ENCODE measurements at regions not wholly inside any gene's neighbourhood (a gene's known extent, or its start where the extent isn't known, plus 50 kb on each side); places are given as distances from the start of the nearest gene placed in this dataset.

DNA sequence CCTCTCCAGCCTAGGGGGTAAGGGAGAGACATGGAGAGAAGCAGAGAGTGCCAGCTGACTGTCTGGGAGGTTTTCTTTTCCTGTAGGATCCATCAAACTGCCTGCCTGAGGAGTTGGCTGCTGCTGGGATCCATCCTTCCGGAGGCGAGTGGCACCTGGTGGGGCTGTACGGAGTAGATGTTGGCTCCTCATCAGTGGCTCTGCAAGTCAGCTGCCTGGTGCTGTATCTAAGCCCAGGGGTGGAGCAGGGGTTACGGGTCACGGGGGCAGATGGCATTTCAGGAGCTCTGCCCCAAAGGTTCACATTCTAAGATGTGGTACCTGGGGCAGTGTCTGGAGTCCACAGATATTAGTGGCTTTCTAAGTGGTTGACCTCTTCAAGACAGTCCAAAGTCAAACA, 128.0 kb downstream of the ACTL8 start:
- no peak overlapping the region for H3K4me3 ChIP-seq
- H3K4me1 ChIP-seq, result no peaks in the 10 kb centered on the region
- TF ChIP-seq, protein P1, sequence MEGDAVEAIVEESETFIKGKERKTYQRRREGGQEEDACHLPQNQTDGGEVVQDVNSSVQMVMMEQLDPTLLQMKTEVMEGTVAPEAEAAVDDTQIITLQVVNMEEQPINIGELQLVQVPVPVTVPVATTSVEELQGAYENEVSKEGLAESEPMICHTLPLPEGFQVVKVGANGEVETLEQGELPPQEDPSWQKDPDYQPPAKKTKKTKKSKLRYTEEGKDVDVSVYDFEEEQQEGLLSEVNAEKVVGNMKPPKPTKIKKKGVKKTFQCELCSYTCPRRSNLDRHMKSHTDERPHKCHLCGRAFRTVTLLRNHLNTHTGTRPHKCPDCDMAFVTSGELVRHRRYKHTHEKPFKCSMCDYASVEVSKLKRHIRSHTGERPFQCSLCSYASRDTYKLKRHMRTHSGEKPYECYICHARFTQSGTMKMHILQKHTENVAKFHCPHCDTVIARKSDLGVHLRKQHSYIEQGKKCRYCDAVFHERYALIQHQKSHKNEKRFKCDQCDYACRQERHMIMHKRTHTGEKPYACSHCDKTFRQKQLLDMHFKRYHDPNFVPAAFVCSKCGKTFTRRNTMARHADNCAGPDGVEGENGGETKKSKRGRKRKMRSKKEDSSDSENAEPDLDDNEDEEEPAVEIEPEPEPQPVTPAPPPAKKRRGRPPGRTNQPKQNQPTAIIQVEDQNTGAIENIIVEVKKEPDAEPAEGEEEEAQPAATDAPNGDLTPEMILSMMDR (IDR thresholded peaks at IDR 0.05), result no peak
- no peak for TF ChIP-seq POLR2A (IDR thresholded peaks at IDR 0.05)
- DNase-seq, result no peak
- intact Hi-C loops (cut with DNase I; ENCODE audit: low total_unique reads), result no loop called here
- H3K27me3 ChIP-seq, result no peaks in the 10 kb centered on the region
- no peaks in the 10 kb centered on the region for H3K36me3 ChIP-seq
- no peak overlapping the region for H3K27ac ChIP-seq
- no peaks in the 10 kb centered on the region for H3K9me3 ChIP-seq

DNA sequence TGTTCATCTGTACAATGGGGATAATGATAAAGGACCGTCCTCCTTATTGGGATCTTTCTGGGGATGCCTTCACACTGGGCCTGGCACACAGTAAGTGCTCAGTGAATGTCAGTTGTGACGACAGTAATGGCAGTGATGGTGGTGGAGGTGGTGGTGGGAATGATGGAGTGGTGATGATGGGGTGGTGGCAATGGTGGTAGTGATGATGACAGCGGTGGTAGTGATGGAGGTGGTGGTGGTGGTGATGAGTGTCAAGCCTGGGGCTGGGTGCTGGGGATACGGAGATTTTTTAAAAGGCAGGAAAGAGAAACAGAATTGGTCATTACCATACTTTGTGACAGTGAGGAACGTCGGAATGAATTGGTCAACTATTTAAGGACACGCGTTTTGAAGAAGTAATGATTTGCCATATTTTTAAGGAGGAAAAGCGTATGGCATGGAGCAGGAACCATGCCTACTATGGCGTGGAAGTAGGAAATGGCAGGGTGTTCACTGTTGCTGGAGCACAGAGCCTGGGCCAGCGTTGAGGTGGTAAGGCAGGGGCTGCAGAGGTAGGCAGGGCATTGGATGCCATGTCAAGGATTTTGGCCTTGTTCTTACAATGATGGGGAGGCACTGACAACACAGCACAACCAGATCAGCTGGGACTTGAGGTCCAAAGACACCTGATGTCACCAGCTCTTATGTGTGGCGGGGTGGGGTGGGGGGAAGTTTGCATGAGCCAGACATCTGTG, 128.7 kb downstream of the ACTL8 start:
- H3K9me3 ChIP-seq, result no peaks in the 10 kb centered on the region
- H3K4me1 ChIP-seq, result no peaks in the 10 kb centered on the region
- no peak for DNase-seq
- no peak overlapping the region for H3K4me3 ChIP-seq
- intact Hi-C loops (cut with DNase I; ENCODE audit: low total_unique reads), result no loop called here
- H3K36me3 ChIP-seq, result no peaks in the 10 kb centered on the region
- no peak overlapping the region for H3K27ac ChIP-seq
- no peaks in the 10 kb centered on the region for H3K27me3 ChIP-seq
- TF ChIP-seq POLR2A (IDR thresholded peaks at IDR 0.05), result no peak
- TF ChIP-seq, protein P1 (IDR thresholded peaks at IDR 0.05), result no peak

DNA sequence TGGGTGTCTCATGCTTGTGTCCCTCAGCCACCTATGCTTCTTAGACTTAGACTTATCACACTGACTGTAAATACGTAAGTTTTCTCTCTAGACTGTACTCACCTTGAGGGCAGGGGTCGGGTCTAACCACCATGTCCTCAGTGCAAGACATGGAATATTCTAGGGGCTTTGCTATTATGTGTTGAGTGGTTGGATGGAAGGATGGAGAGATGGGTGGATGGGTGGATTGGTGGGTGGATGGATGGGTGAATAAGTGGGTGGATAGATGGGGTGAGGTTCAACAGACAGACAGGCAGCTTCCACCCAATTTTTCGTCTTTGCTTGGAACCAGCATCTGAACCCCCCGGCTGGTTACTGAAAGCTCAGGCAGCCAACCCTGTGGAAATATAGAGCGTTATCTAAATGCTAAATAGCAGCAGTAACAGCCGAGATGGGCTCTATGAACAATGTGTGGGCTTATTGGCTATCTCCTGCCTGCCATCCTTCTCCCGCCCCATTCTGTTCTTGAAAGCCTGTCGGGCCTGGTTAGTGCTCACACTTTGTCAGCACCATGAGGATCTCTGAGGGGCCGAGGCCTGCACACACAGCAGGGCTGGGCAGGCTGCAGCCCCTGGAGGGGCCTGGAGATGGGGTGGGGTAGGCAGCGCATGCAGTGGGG, 130.7 kb downstream of the ACTL8 start:
- H3K4me3 ChIP-seq, result no peak overlapping the region
- TF ChIP-seq POLR2A (IDR thresholded peaks at IDR 0.05), result no peak
- TF ChIP-seq, protein P1 (IDR thresholded peaks at IDR 0.05), result no peak
- H3K27ac ChIP-seq, result no peak overlapping the region
- H3K36me3 ChIP-seq, result no peaks in the 10 kb centered on the region
- intact Hi-C loops (cut with DNase I; ENCODE audit: low total_unique reads), result no loop called here
- no peak for DNase-seq
- H3K4me1 ChIP-seq, result no peaks in the 10 kb centered on the region
- H3K27me3 ChIP-seq, result no peaks in the 10 kb centered on the region
- H3K9me3 ChIP-seq, result no peaks in the 10 kb centered on the region

DNA sequence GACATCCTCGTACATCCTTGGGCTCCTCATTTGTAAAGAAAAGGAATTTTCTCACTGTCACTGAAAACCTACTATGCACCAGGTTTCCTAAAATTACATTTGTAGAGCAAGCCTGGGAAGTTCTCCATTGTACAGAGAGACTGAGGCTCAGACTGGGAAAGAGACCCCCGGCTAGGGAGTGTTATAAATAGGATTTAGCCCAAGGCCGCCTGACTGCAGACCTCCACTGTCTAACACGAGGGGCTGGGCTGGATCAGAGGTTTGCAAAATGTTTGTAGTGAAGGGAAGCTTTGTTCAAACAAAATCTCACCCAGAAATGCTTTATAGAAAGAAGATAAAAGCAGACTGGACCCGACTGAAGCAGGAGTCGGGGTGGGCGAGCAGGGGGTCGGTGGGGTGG, 131.3 kb downstream of the ACTL8 start:
- intact Hi-C loops (cut with DNase I; ENCODE audit: low total_unique reads), result no loop called here
- H3K4me3 ChIP-seq, result no peak overlapping the region
- no peak for DNase-seq
- TF ChIP-seq, protein P1 (IDR thresholded peaks at IDR 0.05), result no peak
- TF ChIP-seq POLR2A (IDR thresholded peaks at IDR 0.05), result no peak
- H3K27me3 ChIP-seq, result no peaks in the 10 kb centered on the region
- no peaks in the 10 kb centered on the region for H3K9me3 ChIP-seq
- no peaks in the 10 kb centered on the region for H3K4me1 ChIP-seq
- H3K27ac ChIP-seq, result no peak overlapping the region
- H3K36me3 ChIP-seq, result no peaks in the 10 kb centered on the region

DNA sequence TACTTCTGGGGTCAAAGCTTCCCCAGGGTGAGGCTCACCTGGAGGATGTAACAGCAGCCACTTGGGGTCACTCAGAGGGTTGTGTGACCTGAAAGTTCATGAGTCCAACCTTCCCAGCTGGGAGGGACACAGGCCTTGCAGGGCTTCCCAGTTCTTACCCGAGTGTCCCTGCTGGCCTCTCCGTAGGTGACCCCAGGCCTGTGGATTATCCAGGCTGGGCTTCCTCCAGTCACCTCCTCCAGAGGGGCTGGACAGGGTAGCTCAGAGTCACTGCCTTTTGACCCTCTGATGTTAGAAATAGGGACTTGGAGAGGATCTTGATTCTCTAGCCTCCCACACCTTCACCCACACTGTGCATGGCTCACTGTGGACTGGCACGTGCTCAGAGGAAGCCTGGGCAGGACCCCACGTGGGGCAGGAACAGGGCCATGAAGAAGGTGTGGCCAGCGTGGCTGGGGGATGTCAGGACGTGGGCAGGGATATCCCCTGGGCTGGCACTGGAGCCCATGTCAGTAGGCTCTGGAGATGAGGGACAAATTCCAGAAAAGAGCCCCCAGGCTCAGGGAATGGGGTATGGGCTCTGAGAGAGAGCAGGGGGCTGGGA, 131.8 kb downstream of the ACTL8 start:
- Histone ChIP-seq H3K4me1 (no peaks in the 10 kb centered on the region), H3K27me3 (no peaks in the 10 kb centered on the region), H3K36me3 (no peaks in the 10 kb centered on the region), H3K4me3 (no peak overlapping the region), H3K27ac (no peak overlapping the region), H3K9me3 (no peaks in the 10 kb centered on the region)
- no peak for DNase-seq
- intact Hi-C loops (cut with DNase I; ENCODE audit: low total_unique reads), result no loop called here
- TF ChIP-seq POLR2A (IDR thresholded peaks at IDR 0.05), result no peak
- TF ChIP-seq, protein P1 (IDR thresholded peaks at IDR 0.05), result no peak

Data from uterus (tissue), 3 donors.